Osteocyte (in vitro differentiated cells): ENCODE measurements at regions not wholly inside any gene's neighbourhood (a gene's known extent, or its start where the extent isn't known, plus 50 kb on each side); places are given as distances from the start of the nearest gene placed in this dataset.

ENCODE experiments used
- DNase-seq: peaks from one replicate; pipeline ENCODE4 v3.0.0; 2021; ENCODE audit warnings: mixed read lengths; ENCODE audit not compliant: unreplicated experiment; ENCODE audit errors: extremely low spot score
- H3K27ac Mint-ChIP-seq: one replicate; pipeline ENCODE4 v1.8.0; 2021; ENCODE audit warnings: mild to moderate bottlenecking, mixed read lengths; ENCODE audit not compliant: unreplicated experiment
- H3K27me3 Mint-ChIP-seq: one replicate; pipeline ENCODE4 v1.8.0; 2021; ENCODE audit warnings: mixed read lengths; ENCODE audit not compliant: unreplicated experiment
- H3K36me3 Mint-ChIP-seq: one replicate; pipeline ENCODE4 v1.8.0; 2021; ENCODE audit warnings: mixed read lengths; ENCODE audit not compliant: unreplicated experiment
- H3K4me1 Mint-ChIP-seq: one replicate; pipeline ENCODE4 v1.8.0; 2021; ENCODE audit warnings: mixed read lengths; ENCODE audit not compliant: unreplicated experiment
- H3K4me3 Mint-ChIP-seq: one replicate; pipeline ENCODE4 v1.8.0; 2021; ENCODE audit warnings: mild to moderate bottlenecking, moderate library complexity, mixed read lengths; ENCODE audit not compliant: unreplicated experiment
- H3K9me3 Mint-ChIP-seq: one replicate; pipeline ENCODE4 v1.8.0; 2021; ENCODE audit warnings: mixed read lengths; ENCODE audit not compliant: unreplicated experiment
- TF ChIP-seq, protein P1 (sequence below): fragments of 200-600 bp; sonication (generic); IDR thresholded peaks from 2 replicates; pipeline ENCODE4 v1.5.0; 2021; ENCODE audit warnings: antibody characterized with exemption, mild to moderate bottlenecking, moderate library complexity

- no peak for DNase-seq
- TF ChIP-seq, protein P1, sequence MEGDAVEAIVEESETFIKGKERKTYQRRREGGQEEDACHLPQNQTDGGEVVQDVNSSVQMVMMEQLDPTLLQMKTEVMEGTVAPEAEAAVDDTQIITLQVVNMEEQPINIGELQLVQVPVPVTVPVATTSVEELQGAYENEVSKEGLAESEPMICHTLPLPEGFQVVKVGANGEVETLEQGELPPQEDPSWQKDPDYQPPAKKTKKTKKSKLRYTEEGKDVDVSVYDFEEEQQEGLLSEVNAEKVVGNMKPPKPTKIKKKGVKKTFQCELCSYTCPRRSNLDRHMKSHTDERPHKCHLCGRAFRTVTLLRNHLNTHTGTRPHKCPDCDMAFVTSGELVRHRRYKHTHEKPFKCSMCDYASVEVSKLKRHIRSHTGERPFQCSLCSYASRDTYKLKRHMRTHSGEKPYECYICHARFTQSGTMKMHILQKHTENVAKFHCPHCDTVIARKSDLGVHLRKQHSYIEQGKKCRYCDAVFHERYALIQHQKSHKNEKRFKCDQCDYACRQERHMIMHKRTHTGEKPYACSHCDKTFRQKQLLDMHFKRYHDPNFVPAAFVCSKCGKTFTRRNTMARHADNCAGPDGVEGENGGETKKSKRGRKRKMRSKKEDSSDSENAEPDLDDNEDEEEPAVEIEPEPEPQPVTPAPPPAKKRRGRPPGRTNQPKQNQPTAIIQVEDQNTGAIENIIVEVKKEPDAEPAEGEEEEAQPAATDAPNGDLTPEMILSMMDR = no peak
- Mint-ChIP-seq H3K4me1 (no peaks in the 10 kb centered on the region), H3K36me3 (no peaks in the 10 kb centered on the region), H3K27me3 (no peaks in the 10 kb centered on the region), H3K9me3 (peaks cover 7% of the 10 kb centered on the region), H3K4me3 (no peak overlapping the region), H3K27ac (no peak overlapping the region)
Measured at GRCh38 chr14:49159081-49159480, 427.1 kb downstream of the RPS29 start.

- TF ChIP-seq, protein P1 = no peak
- no peaks in the 10 kb centered on the region for H3K36me3 Mint-ChIP-seq
- no peak overlapping the region for H3K27ac Mint-ChIP-seq
- H3K4me1 Mint-ChIP-seq = no peaks in the 10 kb centered on the region
- peaks cover 4% of the 10 kb centered on the region for H3K9me3 Mint-ChIP-seq
- H3K4me3 Mint-ChIP-seq = no peak overlapping the region
- no peak for DNase-seq
- H3K27me3 Mint-ChIP-seq = no peaks in the 10 kb centered on the region
Measured at GRCh38 chr14:49139593-49139992, 446.6 kb downstream of the RPS29 start.

DNA sequence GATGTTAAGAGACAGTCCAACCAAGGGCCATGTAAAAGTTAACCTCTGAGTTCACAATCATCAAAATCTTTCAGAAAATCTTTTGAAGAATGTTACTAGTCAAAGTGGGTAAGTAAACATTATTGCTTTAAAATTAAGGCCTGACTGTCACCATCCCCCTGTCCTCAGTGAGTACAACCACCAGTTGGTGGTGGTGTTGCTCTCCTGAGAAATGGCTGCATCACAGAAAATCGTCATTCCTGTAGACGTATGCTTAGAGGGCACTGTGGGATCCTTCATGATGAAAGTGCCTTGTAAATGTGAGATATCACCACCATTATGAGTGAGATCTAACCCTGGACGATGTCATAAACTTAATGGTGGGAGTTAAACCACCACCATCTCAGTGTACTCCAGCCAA, 451.2 kb downstream of the RPS29 start:
- DNase-seq = no peak
- TF ChIP-seq, protein P1 = no peak
- Mint-ChIP-seq H3K9me3 (peaks cover 16% of the 10 kb centered on the region), H3K27ac (no peak overlapping the region), H3K36me3 (no peaks in the 10 kb centered on the region), H3K27me3 (no peaks in the 10 kb centered on the region), H3K4me1 (no peaks in the 10 kb centered on the region), H3K4me3 (no peak overlapping the region)

- Mint-ChIP-seq H3K4me3 (no peak overlapping the region), H3K4me1 (no peaks in the 10 kb centered on the region), H3K27me3 (no peaks in the 10 kb centered on the region), H3K27ac (no peak overlapping the region), H3K9me3 (no peaks in the 10 kb centered on the region), H3K36me3 (no peaks in the 10 kb centered on the region)
- TF ChIP-seq, protein P1 = no peak
- DNase-seq = no peak
Measured at GRCh38 chr14:49121246-49121645, 464.9 kb downstream of the RPS29 start.

DNA sequence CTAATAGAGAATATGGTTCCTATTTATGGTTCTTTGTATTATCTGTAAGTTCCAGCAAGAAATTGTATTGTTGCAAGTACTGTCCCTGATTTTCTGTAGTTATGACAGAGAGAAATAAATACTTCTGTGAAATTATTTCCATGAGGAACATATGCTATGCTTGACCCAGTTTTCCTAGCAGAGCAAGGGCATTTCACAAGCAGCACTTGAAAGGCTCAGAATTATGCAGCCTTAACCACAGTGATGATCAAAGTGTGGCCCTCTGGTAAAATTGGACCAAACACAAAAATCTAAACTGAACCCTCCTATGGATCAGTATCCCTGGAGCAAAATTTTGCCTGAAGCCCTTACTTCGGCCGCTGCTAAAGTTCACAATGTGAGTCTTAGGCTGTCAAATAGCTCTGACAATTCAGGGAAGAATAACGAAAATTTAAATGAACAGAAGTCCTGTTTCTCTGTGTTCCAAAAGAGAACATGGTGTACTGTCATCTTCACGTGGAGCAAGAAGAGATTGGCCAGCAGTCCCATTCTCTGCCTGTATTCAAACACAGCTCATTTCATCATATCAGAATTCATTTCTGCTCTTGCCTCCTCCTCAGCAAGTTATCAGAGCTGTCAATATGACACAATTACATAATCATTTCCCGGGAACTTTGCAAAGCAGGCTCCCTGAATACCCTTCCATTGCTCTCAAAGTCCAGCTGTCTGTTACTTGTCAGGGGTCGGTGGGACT, 471.9 kb downstream of the RPS29 start:
- TF ChIP-seq, protein P1 = no peak
- DNase-seq = no peak
- Mint-ChIP-seq H3K4me3 (no peak overlapping the region), H3K36me3 (no peaks in the 10 kb centered on the region), H3K4me1 (no peaks in the 10 kb centered on the region), H3K9me3 (no peaks in the 10 kb centered on the region), H3K27me3 (no peaks in the 10 kb centered on the region), H3K27ac (no peak overlapping the region)
